Activated CD8-positive, alpha-beta memory T cell treated with anti-CD3 and anti-CD28 coated beads, Interleukin-2, amount 10 ng/mL, durations not matched to agents 7 days and 5 days (primary cell): ENCODE measurements at regions not wholly inside any gene's neighbourhood (a gene's known extent, or its start where the extent isn't known, plus 50 kb on each side); places are given as distances from the start of the nearest gene placed in this dataset.

ENCODE experiments used
- ATAC-seq: fragments of 150-1000 bp; cut with Tn5 transposase; one replicate; pipeline ENCODE4 v1.10.0; 2021; ENCODE audit warnings: moderate library complexity
- CTCF ChIA-PET: fragments of 350-600 bp; sonication (Branson Sonifier 250); formaldehyde crosslinking; loops from one replicate; lab custom pipeline; 2021; ENCODE audit warnings: antibody characterized with exemption; lab: Charles Lee
- DNase-seq: peaks from one replicate; pipeline ENCODE4 v3.0.0-alpha.2; 2020
- H3K27ac Mint-ChIP-seq: one replicate; pipeline ENCODE4 v1.8.0; 2021; ENCODE audit warnings: mild to moderate bottlenecking, mixed read lengths
- H3K27me3 Mint-ChIP-seq: one replicate; pipeline ENCODE4 v1.8.0; 2021; ENCODE audit warnings: mixed read lengths
- H3K36me3 Mint-ChIP-seq: one replicate; pipeline ENCODE4 v1.8.0; 2021; ENCODE audit warnings: mild to moderate bottlenecking, mixed read lengths
- H3K4me1 Mint-ChIP-seq: one replicate; pipeline ENCODE4 v1.8.0; 2021; ENCODE audit warnings: mixed read lengths
- H3K4me3 Mint-ChIP-seq: one replicate; pipeline ENCODE4 v1.8.0; 2021; ENCODE audit warnings: mild to moderate bottlenecking, moderate library complexity, mixed read lengths
- H3K9me3 Mint-ChIP-seq: one replicate; pipeline ENCODE4 v1.8.0; 2022; ENCODE audit warnings: low read depth, mixed read lengths

GRCh38 chr1:5432436-5432835 lies 559.8 kb downstream of the NPHP4 start:
- ATAC-seq, result no peak
- Mint-ChIP-seq H3K4me3 (no peak overlapping the region), H3K9me3 (peaks cover 2% of the 10 kb centered on the region), H3K4me1 (no peaks in the 10 kb centered on the region), H3K27me3 (peaks cover 15% of the 10 kb centered on the region), H3K27ac (no peak overlapping the region), H3K36me3 (no peaks in the 10 kb centered on the region)
- DNase-seq, result no peak
- CTCF ChIA-PET, result no interaction called here

- ATAC-seq, result no peak
- H3K4me1 Mint-ChIP-seq, result no peaks in the 10 kb centered on the region
- no peak for DNase-seq
- no peak overlapping the region for H3K4me3 Mint-ChIP-seq
- no peak overlapping the region for H3K27ac Mint-ChIP-seq
- no peaks in the 10 kb centered on the region for H3K36me3 Mint-ChIP-seq
- H3K27me3 Mint-ChIP-seq, result peaks cover 15% of the 10 kb centered on the region
- CTCF ChIA-PET, result no interaction called here
- H3K9me3 Mint-ChIP-seq, result no peaks in the 10 kb centered on the region
Observed at GRCh38 chr1:5430911-5431697, 561.1 kb downstream of the NPHP4 start.

GRCh38 chr1:5430136-5430535 lies 562.1 kb downstream of the NPHP4 start:
- DNase-seq (no peak), ATAC-seq (no peak)
- no peaks in the 10 kb centered on the region for H3K4me1 Mint-ChIP-seq
- peaks cover 21% of the 10 kb centered on the region for H3K27me3 Mint-ChIP-seq
- CTCF ChIA-PET, result no interaction called here
- no peak overlapping the region for H3K4me3 Mint-ChIP-seq
- H3K36me3 Mint-ChIP-seq, result no peaks in the 10 kb centered on the region
- H3K27ac Mint-ChIP-seq, result no peak overlapping the region
- no peaks in the 10 kb centered on the region for H3K9me3 Mint-ChIP-seq

- no peak overlapping the region for H3K27ac Mint-ChIP-seq
- CTCF ChIA-PET, result no interaction called here
- H3K9me3 Mint-ChIP-seq, result no peaks in the 10 kb centered on the region
- ATAC-seq, result no peak
- H3K4me1 Mint-ChIP-seq, result peaks cover 2% of the 10 kb centered on the region
- H3K4me3 Mint-ChIP-seq, result no peak overlapping the region
- DNase-seq, result no peak
- peaks cover 28% of the 10 kb centered on the region for H3K27me3 Mint-ChIP-seq
- H3K36me3 Mint-ChIP-seq, result no peaks in the 10 kb centered on the region
Observed at GRCh38 chr1:5428351-5428750, 563.9 kb downstream of the NPHP4 start.

- Mint-ChIP-seq H3K36me3 (no peaks in the 10 kb centered on the region), H3K4me1 (peaks cover 7% of the 10 kb centered on the region), H3K4me3 (no peak overlapping the region), H3K27ac (no peak overlapping the region), H3K9me3 (no peaks in the 10 kb centered on the region), H3K27me3 (peaks cover 31% of the 10 kb centered on the region)
- ATAC-seq (no peak), DNase-seq (no peak)
- CTCF ChIA-PET, result no interaction called here
Observed at GRCh38 chr1:5427026-5427613, 565.1 kb downstream of the NPHP4 start.

- DNase-seq (no peak), ATAC-seq (no peak)
- no peak overlapping the region for H3K4me3 Mint-ChIP-seq
- CTCF ChIA-PET, result no interaction called here
- H3K4me1 Mint-ChIP-seq, result peaks cover 10% of the 10 kb centered on the region
- peaks cover 35% of the 10 kb centered on the region for H3K27me3 Mint-ChIP-seq
- H3K36me3 Mint-ChIP-seq, result no peaks in the 10 kb centered on the region
- no peak overlapping the region for H3K27ac Mint-ChIP-seq
- no peaks in the 10 kb centered on the region for H3K9me3 Mint-ChIP-seq
Observed at GRCh38 chr1:5424802-5425703, 567.2 kb downstream of the NPHP4 start.

GRCh38 chr1:5423109-5423508 lies 569.1 kb downstream of the NPHP4 start:
- peaks cover 10% of the 10 kb centered on the region for H3K4me1 Mint-ChIP-seq
- H3K27ac Mint-ChIP-seq, result no peak overlapping the region
- ATAC-seq (peak; percentile 83), DNase-seq (peak; percentile 67)
- no peaks in the 10 kb centered on the region for H3K36me3 Mint-ChIP-seq
- H3K4me3 Mint-ChIP-seq, result no peak overlapping the region
- H3K9me3 Mint-ChIP-seq, result no peaks in the 10 kb centered on the region
- peaks cover 35% of the 10 kb centered on the region for H3K27me3 Mint-ChIP-seq
- CTCF ChIA-PET, result no interaction called here

- Mint-ChIP-seq H3K27me3 (peaks cover 19% of the 10 kb centered on the region), H3K4me3 (no peak overlapping the region), H3K4me1 (peaks cover 10% of the 10 kb centered on the region), H3K27ac (no peak overlapping the region), H3K9me3 (no peaks in the 10 kb centered on the region), H3K36me3 (no peaks in the 10 kb centered on the region)
- CTCF ChIA-PET, result no interaction called here
- DNase-seq, result no peak
- ATAC-seq, result no peak
Observed at GRCh38 chr1:5419501-5419900, 572.7 kb downstream of the NPHP4 start.

GRCh38 chr1:5416518-5416917 lies 575.7 kb downstream of the NPHP4 start:
- Mint-ChIP-seq H3K36me3 (no peaks in the 10 kb centered on the region), H3K9me3 (no peaks in the 10 kb centered on the region), H3K27me3 (peaks cover 3% of the 10 kb centered on the region), H3K4me1 (peaks cover 9% of the 10 kb centered on the region), H3K4me3 (no peak overlapping the region), H3K27ac (no peak overlapping the region)
- DNase-seq (no peak), ATAC-seq (no peak)
- CTCF ChIA-PET, result no interaction called here

GRCh38 chr1:5415606-5416005 lies 576.6 kb downstream of the NPHP4 start:
- H3K4me3 Mint-ChIP-seq, result no peak overlapping the region
- DNase-seq (no peak), ATAC-seq (no peak)
- no peak overlapping the region for H3K27ac Mint-ChIP-seq
- no peaks in the 10 kb centered on the region for H3K9me3 Mint-ChIP-seq
- H3K4me1 Mint-ChIP-seq, result peaks cover 16% of the 10 kb centered on the region
- no peaks in the 10 kb centered on the region for H3K36me3 Mint-ChIP-seq
- peaks cover 3% of the 10 kb centered on the region for H3K27me3 Mint-ChIP-seq
- CTCF ChIA-PET, result no interaction called here

- H3K27ac Mint-ChIP-seq, result no peak overlapping the region
- no peaks in the 10 kb centered on the region for H3K27me3 Mint-ChIP-seq
- ATAC-seq (no peak), DNase-seq (no peak)
- peaks cover 2% of the 10 kb centered on the region for H3K36me3 Mint-ChIP-seq
- CTCF ChIA-PET, result no interaction called here
- peaks cover 8% of the 10 kb centered on the region for H3K9me3 Mint-ChIP-seq
- H3K4me3 Mint-ChIP-seq, result no peak overlapping the region
- peaks cover 16% of the 10 kb centered on the region for H3K4me1 Mint-ChIP-seq
Observed at GRCh38 chr1:5410652-5411051, 581.6 kb downstream of the NPHP4 start.

- H3K27me3 Mint-ChIP-seq, result no peaks in the 10 kb centered on the region
- H3K9me3 Mint-ChIP-seq, result peaks cover 8% of the 10 kb centered on the region
- H3K36me3 Mint-ChIP-seq, result peaks cover 2% of the 10 kb centered on the region
- DNase-seq (no peak), ATAC-seq (no peak)
- CTCF ChIA-PET, result no interaction called here
- H3K27ac Mint-ChIP-seq, result no peak overlapping the region
- H3K4me3 Mint-ChIP-seq, result no peak overlapping the region
- peaks cover 16% of the 10 kb centered on the region for H3K4me1 Mint-ChIP-seq
Observed at GRCh38 chr1:5408401-5408800, 583.8 kb downstream of the NPHP4 start.

GRCh38 chr1:5405263-5405662 lies 587.0 kb downstream of the NPHP4 start:
- peaks cover 2% of the 10 kb centered on the region for H3K36me3 Mint-ChIP-seq
- DNase-seq (no peak), ATAC-seq (no peak)
- peaks cover 8% of the 10 kb centered on the region for H3K9me3 Mint-ChIP-seq
- H3K27me3 Mint-ChIP-seq, result no peaks in the 10 kb centered on the region
- no peak overlapping the region for H3K27ac Mint-ChIP-seq
- no peaks in the 10 kb centered on the region for H3K4me1 Mint-ChIP-seq
- CTCF ChIA-PET, result interaction anchor here (0.8 kb wide), 1 partner anchor 179 kb away, joined by 3 read pairs; no protein-coding TSS in a partner anchor
- H3K4me3 Mint-ChIP-seq, result no peak overlapping the region
